Body of pancreas (tissue), 4 donors: ENCODE measurements at regions not wholly inside any gene's neighbourhood (a gene's known extent, or its start where the extent isn't known, plus 50 kb on each side); places are given as distances from the start of the nearest gene placed in this dataset.
A peak's percentile ranks its signal among the peaks of the same experiment; 100 is the strongest.
"Not testable (repeated sequence)": the region's sequence is repeated elsewhere in the genome, so short reads cannot be mapped to it uniquely, and the experiment has no call there.

Experiments used
- ATAC-seq: fragments of 150-250 bp; one replicate; pipeline ENCODE4 v1.9.1; 2016
- DNase-seq, 4 donors: peaks; one replicate each; pipeline ENCODE4 v3.0.0-alpha.2; 2019
- H3K27ac ChIP-seq, 4 donors: fragments of 200-600 bp; sonication (generic); 1 replicate in 3 of 4; 2 replicates in 1 of 4; pipeline versions ENCODE4 v1.5.1 to v1.6.1; 2016 to 2019; ENCODE audit warnings: mild to moderate bottlenecking in 1 of 4, mixed read lengths in 1 of 4, moderate library complexity in 1 of 4
- H3K27me3 ChIP-seq, 2 donors: fragments of 200-600 bp; sonication (generic); one replicate each; pipeline ENCODE4 v1.6.0; 2016; ENCODE audit warnings: mild to moderate bottlenecking in 1 of 2
- H3K36me3 ChIP-seq, 2 donors: fragments of 200-600 bp; sonication (generic); replicated peaks in 1 of 2; 2 replicates each; pipeline ENCODE4 v1.5.1; 2016; ENCODE audit warnings: low read depth in 2 of 2; ENCODE audit not compliant: insufficient read depth in 1 of 2
- H3K4me1 ChIP-seq: fragments of 200-600 bp; sonication (generic); one replicate; pipeline ENCODE4 v1.6.0; 2016
- H3K4me3 ChIP-seq, 2 donors: fragments of 200-600 bp; sonication (generic); 1 replicate in 1 of 2; 2 replicates in 1 of 2; pipeline ENCODE4 v1.5.1; 2016 to 2019
- H3K9me3 ChIP-seq, 3 donors: fragments of 200-600 bp; sonication (generic); 1 replicate in 2 of 3; 2 replicates in 1 of 3; pipeline ENCODE4 v1.5.1; 2016
- CTCF ChIP-seq, 7 experiments: fragments of 450-650 bp in 4 of 7; fragments of 200-600 bp in 3 of 7; sonication (generic) in 3 of 7; IDR thresholded peaks; one replicate each; pipeline ENCODE4 v1.5.1; 2016 to 2019; ENCODE audit warnings: antibody characterized with exemption in 7 of 7
- POLR2A ChIP-seq, 3 donors: fragments of 450-650 bp; IDR thresholded peaks; one replicate each; pipeline ENCODE4 v1.6.1; 2016; ENCODE audit warnings: antibody characterized with exemption in 3 of 3, mild to moderate bottlenecking in 2 of 3
- WGBS, 2 donors: methylation state at CpG; one replicate each; pipeline ENCODE4 v1.1.5; 2017; 5-methylcytosine and 5-hydroxymethylcytosine counted together
- intact Hi-C: fragments of 100-400 bp; cut with DNase I; formaldehyde crosslinking; loops from one replicate; pipeline ENCODE4 v1.15.1; 2023

DNA sequence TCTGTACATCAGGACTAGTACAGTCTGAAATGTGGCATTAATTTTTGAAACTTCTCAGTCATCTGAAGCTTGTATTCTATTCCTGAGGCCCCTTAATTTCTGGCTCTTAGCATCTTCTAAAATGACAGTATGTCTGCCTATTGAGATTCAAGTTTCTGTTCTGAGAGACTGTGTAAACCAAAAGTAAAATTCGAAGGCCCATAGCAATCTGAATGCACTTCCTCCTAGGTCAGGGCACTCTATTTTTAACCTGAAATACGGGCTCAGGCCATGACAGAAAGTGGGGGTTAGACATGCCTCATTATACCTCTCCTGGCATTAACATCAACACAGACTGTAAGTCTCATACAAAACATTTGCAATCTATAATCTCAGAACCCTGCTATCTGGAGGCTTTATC is 584.4 kb downstream of the KLHL4 start:
- no peak for ATAC-seq
- 18 to 34% methylated on average over 2 of the region's 2 CpGs for WGBS, 2 donors
- no peak for DNase-seq
- intact Hi-C loops = no loop called here
- H3K27me3 ChIP-seq = no peaks in the 10 kb centered on the region
- H3K4me1 ChIP-seq = no peaks in the 10 kb centered on the region
- no peaks in the 10 kb centered on the region for H3K36me3 ChIP-seq
- TF ChIP-seq CTCF (IDR thresholded peaks at IDR 0.05) (no peak), POLR2A (IDR thresholded peaks at IDR 0.05) (no peak)
- H3K27ac ChIP-seq = no peak overlapping the region
- no peak overlapping the region for H3K4me3 ChIP-seq
- no peaks in the 10 kb centered on the region for H3K9me3 ChIP-seq

DNA sequence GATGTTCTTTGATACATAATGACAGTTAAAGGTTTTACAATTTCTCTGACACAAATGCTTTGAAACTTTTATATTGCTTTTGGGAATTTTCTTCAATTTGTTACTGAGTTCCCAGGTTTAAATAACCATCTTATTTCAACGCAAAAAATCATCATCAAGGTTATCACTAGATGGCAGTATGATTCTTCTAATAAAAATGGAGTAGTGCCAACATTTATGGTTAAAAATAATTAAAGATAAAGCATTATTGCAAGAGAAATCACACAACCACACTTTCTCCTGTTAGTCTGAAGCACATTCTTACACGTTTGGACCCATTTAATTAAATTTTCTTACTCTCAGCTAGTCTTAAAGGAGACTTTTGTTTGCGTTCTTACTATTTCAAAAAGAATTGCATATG is 611.3 kb upstream of the CPXCR1 start:
- Histone ChIP-seq H3K4me1 (no peaks in the 10 kb centered on the region), H3K27ac (no peak overlapping the region), H3K4me3 (no peak overlapping the region), H3K36me3 (no peaks in the 10 kb centered on the region), H3K27me3 (no peaks in the 10 kb centered on the region), H3K9me3 (no peaks in the 10 kb centered on the region)
- ATAC-seq = no peak
- peak in 4 of 7 experiments; percentile 17 to 36 (median 26) for TF ChIP-seq CTCF (IDR thresholded peaks at IDR 0.05)
- no peak for TF ChIP-seq POLR2A (IDR thresholded peaks at IDR 0.05)
- no peak for DNase-seq
- intact Hi-C loops = no loop called here
- WGBS, 2 donors = 16 to 20% methylated on average over 3 of the region's 3 CpGs

DNA sequence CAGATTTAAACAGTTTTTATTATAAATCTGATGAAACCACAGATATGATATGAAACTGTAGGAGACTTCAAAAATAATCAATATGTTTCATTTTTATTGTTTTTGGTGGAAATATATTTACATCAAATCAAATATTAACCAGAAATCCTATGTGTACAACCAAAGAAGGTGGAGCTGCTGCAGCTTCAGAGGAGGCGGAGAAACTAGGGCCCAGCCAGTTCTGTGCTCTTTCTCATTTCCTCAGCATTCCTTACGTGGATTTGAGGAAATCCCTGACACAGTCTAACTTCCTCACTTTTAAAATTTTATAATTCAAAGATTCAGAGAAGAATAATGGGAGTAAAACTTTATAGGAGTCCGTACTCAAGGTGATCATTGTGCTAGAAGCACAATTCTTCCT is 610.7 kb upstream of the CPXCR1 start:
- 28 to 34% methylated on average over 3 of the region's 3 CpGs for WGBS, 2 donors
- no peaks in the 10 kb centered on the region for H3K27me3 ChIP-seq
- no peak overlapping the region for H3K27ac ChIP-seq
- H3K4me3 ChIP-seq = no peak overlapping the region
- intact Hi-C loops = no loop called here
- ATAC-seq = no peak
- no peaks in the 10 kb centered on the region for H3K4me1 ChIP-seq
- no peaks in the 10 kb centered on the region for H3K36me3 ChIP-seq
- TF ChIP-seq CTCF (IDR thresholded peaks at IDR 0.05) (no peak), POLR2A (IDR thresholded peaks at IDR 0.05) (no peak)
- H3K9me3 ChIP-seq = no peaks in the 10 kb centered on the region
- DNase-seq = no peak

- WGBS, 2 donors = 92 to 96% methylated on average over 1 of the region's 1 CpG
- Histone ChIP-seq H3K4me3 (no peak overlapping the region), H3K9me3 (no peaks in the 10 kb centered on the region), H3K27me3 (no peaks in the 10 kb centered on the region), H3K27ac (no peak overlapping the region), H3K4me1 (no peaks in the 10 kb centered on the region), H3K36me3 (no peaks in the 10 kb centered on the region)
- no peak for ATAC-seq
- intact Hi-C loops = no loop called here
- TF ChIP-seq CTCF (IDR thresholded peaks at IDR 0.05) = no peak
- TF ChIP-seq POLR2A (IDR thresholded peaks at IDR 0.05) = no peak
- no peak for DNase-seq
Observed at GRCh38 chrX:88146577-88146976, 600.4 kb upstream of the CPXCR1 start.

DNA sequence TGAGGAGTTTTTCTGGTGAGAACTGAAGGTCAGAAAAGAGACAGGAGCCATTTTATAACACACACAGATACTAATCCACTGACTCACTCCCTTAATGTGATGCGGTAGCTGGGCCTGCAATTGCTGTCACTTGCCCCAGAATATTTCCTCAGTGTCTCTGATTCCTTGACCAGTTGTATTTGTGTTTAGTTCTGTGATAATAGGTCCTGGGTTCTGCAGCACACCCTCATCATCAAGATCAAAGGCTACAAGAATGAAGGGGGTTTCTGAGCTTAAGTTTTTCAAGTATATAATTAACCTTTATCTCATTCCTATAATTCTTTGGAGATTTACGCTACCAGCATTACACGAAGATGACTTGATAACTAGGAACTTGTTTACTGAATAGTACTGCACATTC is 576.5 kb upstream of the CPXCR1 start:
- DNase-seq (no peak), ATAC-seq (no peak)
- Histone ChIP-seq H3K36me3 (no peaks in the 10 kb centered on the region), H3K27ac (no peak overlapping the region), H3K9me3 (no peaks in the 10 kb centered on the region), H3K4me1 (no peaks in the 10 kb centered on the region), H3K4me3 (no peak overlapping the region), H3K27me3 (no peaks in the 10 kb centered on the region)
- TF ChIP-seq CTCF (IDR thresholded peaks at IDR 0.05) (no peak), POLR2A (IDR thresholded peaks at IDR 0.05) (no peak)
- intact Hi-C loops = no loop called here
- WGBS, 2 donors = 41 to 46% methylated on average over 3 of the region's 3 CpGs

DNA sequence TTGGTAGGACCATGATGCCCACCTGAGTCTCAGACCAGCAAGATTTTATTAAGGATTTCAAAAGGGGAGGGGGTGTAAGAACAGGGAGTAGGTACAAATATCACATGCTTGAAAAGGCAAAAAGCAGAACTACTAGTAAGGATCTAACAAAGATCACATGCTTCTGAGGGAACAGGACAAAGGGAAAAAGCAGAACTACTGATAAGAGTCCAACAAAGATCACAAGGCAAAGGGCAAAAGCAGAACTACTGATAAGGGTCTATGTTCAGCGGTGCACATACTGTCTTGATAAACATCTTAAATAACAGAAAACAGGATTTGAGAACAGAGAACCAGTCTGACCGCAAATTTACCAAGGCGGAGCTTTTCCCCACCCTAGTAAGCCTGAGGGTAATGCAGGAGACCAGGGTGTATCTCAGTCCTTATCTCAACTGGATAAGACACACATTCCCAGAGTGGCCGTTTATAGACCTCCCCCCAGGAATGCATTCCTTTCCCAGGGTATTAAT is 573.0 kb upstream of the CPXCR1 start:
- H3K36me3 ChIP-seq, DNase-seq, H3K9me3 ChIP-seq, H3K4me3 ChIP-seq, H3K27ac ChIP-seq, ATAC-seq, H3K4me1 ChIP-seq, H3K27me3 ChIP-seq, intact Hi-C loops: not testable (repeated sequence)
- WGBS, 2 donors = 60 to 71% methylated on average over 4 of the region's 4 CpGs
